WTC11 (cell line): ENCODE measurements at regions not wholly inside any gene's neighbourhood (a gene's known extent, or its start where the extent isn't known, plus 50 kb on each side); places are given as distances from the start of the nearest gene placed in this dataset.

Experiments
- CREB1 ChIP-seq: sonication (generic); formaldehyde crosslinking; IDR thresholded peaks from 2 replicates; pipeline ENCODE4 v1.8.0; 2023; ENCODE audit warnings: mild to moderate bottlenecking, missing genetic modification reagents
- CTCF ChIP-seq: fragments of 200-600 bp; IDR thresholded peaks from 2 replicates; pipeline ENCODE4 v1.8.0; 2022; ENCODE audit warnings: antibody characterized with exemption

GRCh38 chr18:77959248-77959647, 709.6 kb downstream of the GALR1 start:
- TF ChIP-seq CTCF (no peak), CREB1 (CRISPR knock-in tag) (no peak)
